ENCODE measurements at regions not wholly inside any gene's neighbourhood (a gene's known extent, or its start where the extent isn't known, plus 50 kb on each side); places are given as distances from the start of the nearest gene placed in this dataset.

GRCh38 chr12:76645934-76646333 is 86.4 kb upstream of the OSBPL8 start:
- no peak overlapping the region for H3K9ac ChIP-seq
- no peak overlapping the region for H3K4me2 ChIP-seq
- H3K27me3 ChIP-seq, result no peaks in the 10 kb centered on the region
- no peaks in the 10 kb centered on the region for H3K4me1 ChIP-seq
- H3K36me3 ChIP-seq, result no peaks in the 10 kb centered on the region
- no peak for TF ChIP-seq Cebpa-rat (IDR thresholded peaks at IDR 0.05)
- H3K4me3 ChIP-seq, result no peak overlapping the region
- H3K27ac ChIP-seq, result no peak overlapping the region
- H4K20me1 ChIP-seq, result no peaks in the 10 kb centered on the region
- peaks cover 0 to 12% (median 5%) of the 10 kb centered on the region in 11 experiments; a peak in 8 of 22 replicates for H3K9me3 ChIP-seq (replicated peaks in 1 of 11)

- H3K27me3 ChIP-seq, result no peaks in the 10 kb centered on the region
- no peak overlapping the region for H3K9ac ChIP-seq
- no peak overlapping the region for H3K4me3 ChIP-seq
- no peak overlapping the region for H3K27ac ChIP-seq
- no peak overlapping the region for H3K4me2 ChIP-seq
- TF ChIP-seq Cebpa-rat (IDR thresholded peaks at IDR 0.05), result no peak
- no peaks in the 10 kb centered on the region for H4K20me1 ChIP-seq
- no peaks in the 10 kb centered on the region for H3K4me1 ChIP-seq
- H3K36me3 ChIP-seq, result no peaks in the 10 kb centered on the region
- peaks cover 0 to 12% (median 5%) of the 10 kb centered on the region in 11 experiments; a peak in 8 of 22 replicates for H3K9me3 ChIP-seq (replicated peaks in 1 of 11)
Observed at GRCh38 chr12:76646366-76646765, 86.8 kb upstream of the OSBPL8 start.

GRCh38 chr12:76649099-76649498 is 89.5 kb upstream of the OSBPL8 start:
- Histone ChIP-seq H3K4me3 (no peak overlapping the region), H3K27ac (no peak overlapping the region), H3K36me3 (no peaks in the 10 kb centered on the region), H3K9me3 (replicated peaks in 1 of 11) (peaks cover 0 to 12% (median 5%) of the 10 kb centered on the region in 11 experiments; a peak in 8 of 22 replicates), H3K4me1 (no peaks in the 10 kb centered on the region), H4K20me1 (no peaks in the 10 kb centered on the region), H3K9ac (no peak overlapping the region), H3K4me2 (no peak overlapping the region), H3K27me3 (no peaks in the 10 kb centered on the region)
- no peak for TF ChIP-seq Cebpa-rat (IDR thresholded peaks at IDR 0.05)

GRCh38 chr12:76652402-76652801 is 92.8 kb upstream of the OSBPL8 start:
- no peak overlapping the region for H3K9ac ChIP-seq
- no peak overlapping the region for H3K4me3 ChIP-seq
- H3K36me3 ChIP-seq, result no peaks in the 10 kb centered on the region
- no peak overlapping the region for H3K27ac ChIP-seq
- H3K9me3 ChIP-seq (replicated peaks in 1 of 11), result peaks cover 0 to 3% (median under 1%) of the 10 kb centered on the region in 11 experiments; a peak in 6 of 22 replicates
- no peaks in the 10 kb centered on the region for H4K20me1 ChIP-seq
- no peaks in the 10 kb centered on the region for H3K4me1 ChIP-seq
- H3K4me2 ChIP-seq, result no peak overlapping the region
- no peaks in the 10 kb centered on the region for H3K27me3 ChIP-seq
- no peak for TF ChIP-seq Cebpa-rat (IDR thresholded peaks at IDR 0.05)

GRCh38 chr12:76653342-76653741 is 93.8 kb upstream of the OSBPL8 start:
- Histone ChIP-seq H3K4me3 (no peak overlapping the region), H3K27ac (no peak overlapping the region), H3K4me2 (no peak overlapping the region), H4K20me1 (no peaks in the 10 kb centered on the region), H3K9ac (no peak overlapping the region), H3K9me3 (replicated peaks in 1 of 11) (peaks cover 6 to 11% (median 8%) of the 10 kb centered on the region in 11 experiments; a peak in 14 of 22 replicates), H3K27me3 (no peaks in the 10 kb centered on the region), H3K36me3 (no peaks in the 10 kb centered on the region), H3K4me1 (no peaks in the 10 kb centered on the region)
- no peak for TF ChIP-seq Cebpa-rat (IDR thresholded peaks at IDR 0.05)

GRCh38 chr12:76664731-76665130 is 99.2 kb upstream of the ZDHHC17 start:
- TF ChIP-seq Cebpa-rat (IDR thresholded peaks at IDR 0.05), result no peak
- Histone ChIP-seq H3K36me3 (no peaks in the 10 kb centered on the region), H3K4me3 (no peak overlapping the region)

GRCh38 chr12:76666290-76666835 is 97.6 kb upstream of the ZDHHC17 start:
- H3K36me3 ChIP-seq, result no peaks in the 10 kb centered on the region
- H3K27ac ChIP-seq, result no peak overlapping the region
- no peak overlapping the region for H3K4me3 ChIP-seq
- H3K4me2 ChIP-seq, result no peak overlapping the region
- no peaks in the 10 kb centered on the region for H4K20me1 ChIP-seq
- H3K4me1 ChIP-seq, result peaks cover 0 to 4% (median 0%) of the 10 kb centered on the region in 10 experiments; a peak in 1 of 20 replicates
- no peaks in the 10 kb centered on the region for H3K27me3 ChIP-seq
- no peak; a peak in 1 of 22 replicates for TF ChIP-seq Cebpa-rat (IDR thresholded peaks at IDR 0.05)
- peaks cover 0 to 8% (median 0%) of the 10 kb centered on the region in 11 experiments; a peak in 3 of 22 replicates for H3K9me3 ChIP-seq (replicated peaks in 1 of 11)
- H3K9ac ChIP-seq, result no peak overlapping the region

More at GRCh38 chr12:76664731-76665130, 99.2 kb upstream of the ZDHHC17 start:
- no peaks in the 10 kb centered on the region for H4K20me1 ChIP-seq
- H3K9ac ChIP-seq, result no peak overlapping the region
- no peak overlapping the region for H3K4me2 ChIP-seq
- H3K27ac ChIP-seq, result no peak overlapping the region
- H3K9me3 ChIP-seq (replicated peaks in 1 of 11), result peaks cover 0 to 8% (median 0%) of the 10 kb centered on the region in 11 experiments; a peak in 4 of 22 replicates
- no peaks in the 10 kb centered on the region for H3K27me3 ChIP-seq
- H3K4me1 ChIP-seq, result peaks cover 0 to 4% (median 0%) of the 10 kb centered on the region in 10 experiments; a peak in 1 of 20 replicates

GRCh38 chr12:76669981-76670380 is 93.9 kb upstream of the ZDHHC17 start:
- H3K27ac ChIP-seq, result no peak overlapping the region
- H3K4me3 ChIP-seq, result no peak overlapping the region
- H3K4me2 ChIP-seq, result no peak overlapping the region
- no peak for TF ChIP-seq Cebpa-rat (IDR thresholded peaks at IDR 0.05)
- peaks cover 0 to 4% (median 0%) of the 10 kb centered on the region in 10 experiments; a peak in 1 of 20 replicates for H3K4me1 ChIP-seq
- H3K36me3 ChIP-seq, result no peaks in the 10 kb centered on the region
- H3K9me3 ChIP-seq (replicated peaks in 1 of 11), result peaks cover 0 to 9% (median 6%) of the 10 kb centered on the region in 11 experiments; a peak in 9 of 22 replicates
- no peaks in the 10 kb centered on the region for H4K20me1 ChIP-seq
- H3K9ac ChIP-seq, result no peak overlapping the region
- no peaks in the 10 kb centered on the region for H3K27me3 ChIP-seq

GRCh38 chr12:76670776-76671175 is 93.1 kb upstream of the ZDHHC17 start:
- no peak overlapping the region for H3K4me2 ChIP-seq
- peaks cover 0 to 9% (median 6%) of the 10 kb centered on the region in 11 experiments; a peak in 9 of 22 replicates for H3K9me3 ChIP-seq (replicated peaks in 1 of 11)
- H3K36me3 ChIP-seq, result no peaks in the 10 kb centered on the region
- H3K27ac ChIP-seq, result no peak overlapping the region
- H4K20me1 ChIP-seq, result no peaks in the 10 kb centered on the region
- H3K4me1 ChIP-seq, result peaks cover 0 to 4% (median 0%) of the 10 kb centered on the region in 10 experiments; a peak in 1 of 20 replicates
- TF ChIP-seq Cebpa-rat (IDR thresholded peaks at IDR 0.05), result no peak
- no peak overlapping the region for H3K9ac ChIP-seq
- no peaks in the 10 kb centered on the region for H3K27me3 ChIP-seq
- H3K4me3 ChIP-seq, result no peak overlapping the region
